Activated CD8-positive, alpha-beta memory T cell treated with anti-CD3 and anti-CD28 coated beads for 1 hour (primary cell): ENCODE measurements at regions not wholly inside any gene's neighbourhood (a gene's known extent, or its start where the extent isn't known, plus 50 kb on each side); places are given as distances from the start of the nearest gene placed in this dataset.

Source experiments
- DNase-seq, 2 donors: peaks; one replicate each; pipeline ENCODE4 v3.0.0-alpha.2; 2020; ENCODE audit warnings: low read depth in 1 of 2; ENCODE audit errors: extremely low read depth in 1 of 2

DNA sequence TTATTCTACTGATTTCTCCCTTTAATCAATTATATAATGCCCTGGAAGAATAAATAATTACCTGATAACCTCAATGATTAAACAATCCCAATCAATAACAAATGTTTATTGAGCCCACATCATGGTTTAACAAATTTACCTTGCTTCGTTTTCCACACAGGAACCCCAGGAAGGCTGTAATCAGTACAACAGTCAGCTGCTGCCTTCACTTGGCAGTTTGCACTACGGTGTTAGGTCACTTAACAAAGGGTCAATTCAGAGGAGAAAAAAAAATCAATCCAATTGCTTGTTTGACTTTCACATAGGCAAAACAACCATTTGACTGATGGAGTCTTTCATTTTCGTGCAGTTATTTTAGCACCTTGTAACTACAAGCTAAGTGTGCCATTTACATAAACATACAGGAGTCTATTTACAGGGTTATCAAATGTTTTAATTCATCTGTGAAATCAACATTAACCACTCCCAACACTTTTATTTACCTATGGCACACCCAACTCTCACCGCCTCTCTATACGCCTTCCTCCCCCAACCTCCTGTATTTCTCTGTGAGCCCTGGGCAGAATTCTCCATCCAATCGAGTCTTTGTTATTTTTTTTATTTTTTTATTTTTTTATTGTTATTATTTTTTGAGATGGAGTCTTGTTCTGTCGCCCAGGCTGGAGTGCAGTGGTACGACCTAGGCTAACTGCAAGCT is 140.4 kb upstream of the TAB2 start:
- DNase-seq = no peak

DNA sequence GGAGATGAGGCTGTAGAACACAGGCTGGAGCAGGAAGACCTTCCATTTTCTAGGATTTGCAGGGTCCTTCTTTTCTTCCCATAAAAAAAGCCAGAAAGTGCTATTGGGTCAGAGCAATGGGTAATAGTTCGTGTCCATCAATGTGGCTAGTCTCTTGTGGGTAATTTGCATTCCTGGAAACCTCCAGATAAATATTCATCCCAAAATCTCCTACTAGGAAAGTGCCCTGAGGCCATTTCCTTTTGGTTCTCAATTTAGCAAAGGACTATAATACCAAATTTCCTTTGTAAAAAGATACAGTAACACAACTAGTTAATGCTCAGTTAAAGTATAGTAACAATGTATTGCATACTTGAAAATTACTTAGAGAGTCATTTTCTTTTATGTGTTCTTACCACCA is 138.1 kb upstream of the TAB2 start:
- DNase-seq = no peak

DNA sequence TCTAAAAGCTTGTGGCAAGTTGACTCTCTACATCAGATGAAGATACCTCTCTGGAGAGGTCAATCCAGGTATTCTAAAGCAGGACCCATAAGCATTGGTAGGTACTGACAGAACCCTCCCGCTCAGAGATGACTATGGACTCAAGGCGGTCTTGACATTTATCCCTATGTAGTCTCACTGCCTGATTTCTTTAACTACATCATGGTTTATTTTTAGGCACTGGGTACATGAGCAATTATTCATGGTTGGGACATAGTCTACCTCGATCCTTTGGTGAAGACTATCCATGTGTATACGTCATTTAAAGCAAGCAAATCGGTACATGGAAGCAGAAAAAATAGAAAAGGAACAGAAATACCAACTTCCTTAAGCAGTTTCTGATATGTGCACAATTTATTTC is 136.2 kb upstream of the TAB2 start:
- DNase-seq = no peak

DNA sequence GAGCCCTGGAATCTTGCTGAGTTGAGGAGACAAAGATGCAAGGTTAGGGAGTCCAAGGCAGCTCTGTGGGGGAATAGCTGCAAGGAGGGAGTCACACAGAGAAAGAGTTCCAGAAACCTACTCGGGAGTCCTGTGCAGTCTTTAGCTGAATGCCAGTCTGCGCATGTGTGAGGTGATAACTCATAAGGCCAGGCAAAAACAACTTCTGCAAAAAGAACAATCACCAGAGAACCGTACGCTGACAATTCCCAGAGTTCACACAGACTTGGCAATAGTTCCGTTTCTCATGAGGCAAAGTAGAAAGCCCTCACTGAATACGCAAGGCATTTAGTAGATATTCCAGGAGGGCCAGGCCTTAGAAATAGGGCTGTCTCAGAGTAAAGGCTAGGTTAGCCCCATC is 135.2 kb upstream of the TAB2 start:
- no peak for DNase-seq

DNA sequence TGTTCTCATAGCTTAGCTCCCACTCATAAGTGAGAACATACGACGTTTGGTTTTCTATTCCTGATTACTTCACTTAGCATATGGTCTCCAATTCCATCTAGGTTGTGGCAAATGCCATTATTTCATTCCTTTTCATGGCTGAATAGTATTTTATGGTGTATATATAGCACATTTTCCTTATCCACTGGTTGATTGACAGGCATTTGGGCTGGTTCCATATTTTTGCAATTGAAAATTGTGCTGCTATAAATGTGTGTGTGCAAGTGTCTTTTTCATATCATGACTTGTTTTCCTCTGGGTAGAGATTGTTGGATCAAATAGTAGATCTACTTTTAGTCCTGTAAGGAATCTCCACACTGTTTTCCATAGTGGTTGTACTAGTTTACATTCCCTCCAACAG is 133.0 kb upstream of the TAB2 start:
- DNase-seq = no peak

DNA sequence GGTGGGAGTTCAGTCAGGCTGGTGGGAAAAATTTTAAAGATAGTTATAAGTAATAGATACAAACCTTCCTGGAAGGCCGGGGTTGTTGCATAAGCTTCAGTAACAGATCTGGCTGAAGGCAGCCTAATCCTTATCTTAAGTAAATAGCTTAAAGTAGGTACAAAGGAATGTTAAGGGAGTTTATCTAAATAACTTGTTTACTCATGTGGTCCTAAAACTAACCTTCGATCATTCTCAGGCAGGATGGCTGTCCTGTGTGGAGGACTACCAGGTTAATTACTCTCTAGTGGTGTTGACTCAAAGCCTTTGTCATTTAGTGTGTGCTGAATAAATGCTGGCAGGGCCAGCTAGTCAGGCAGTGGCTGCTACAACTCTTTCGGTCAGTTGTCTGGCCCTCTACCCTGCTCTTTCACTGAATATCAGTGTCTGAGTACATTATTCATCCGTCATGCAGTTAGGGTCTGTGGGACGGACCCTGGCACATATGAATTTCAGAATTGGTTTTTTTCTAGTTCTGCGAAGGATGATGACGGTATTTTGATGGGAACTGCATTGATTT is 131.6 kb upstream of the TAB2 start:
- no peak for DNase-seq

DNA sequence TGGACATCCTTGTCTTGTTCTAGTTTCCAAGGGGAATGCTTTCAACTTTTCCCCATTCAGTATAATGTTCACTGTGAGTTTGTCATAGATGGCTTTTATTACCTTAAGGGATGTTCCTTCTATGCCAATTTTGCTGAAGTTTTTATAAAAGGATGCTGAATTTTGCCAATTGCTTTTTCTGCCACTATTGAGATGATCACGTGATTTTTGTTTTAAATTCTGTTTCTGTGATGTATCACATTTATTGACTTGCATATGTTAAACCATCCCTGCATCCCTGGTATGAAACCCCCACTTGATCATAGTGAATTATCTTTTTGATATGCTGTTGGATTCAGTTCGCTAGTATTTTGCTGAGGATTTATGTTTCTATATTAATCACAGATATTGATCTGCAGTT is 130.6 kb upstream of the TAB2 start:
- DNase-seq = no peak

DNA sequence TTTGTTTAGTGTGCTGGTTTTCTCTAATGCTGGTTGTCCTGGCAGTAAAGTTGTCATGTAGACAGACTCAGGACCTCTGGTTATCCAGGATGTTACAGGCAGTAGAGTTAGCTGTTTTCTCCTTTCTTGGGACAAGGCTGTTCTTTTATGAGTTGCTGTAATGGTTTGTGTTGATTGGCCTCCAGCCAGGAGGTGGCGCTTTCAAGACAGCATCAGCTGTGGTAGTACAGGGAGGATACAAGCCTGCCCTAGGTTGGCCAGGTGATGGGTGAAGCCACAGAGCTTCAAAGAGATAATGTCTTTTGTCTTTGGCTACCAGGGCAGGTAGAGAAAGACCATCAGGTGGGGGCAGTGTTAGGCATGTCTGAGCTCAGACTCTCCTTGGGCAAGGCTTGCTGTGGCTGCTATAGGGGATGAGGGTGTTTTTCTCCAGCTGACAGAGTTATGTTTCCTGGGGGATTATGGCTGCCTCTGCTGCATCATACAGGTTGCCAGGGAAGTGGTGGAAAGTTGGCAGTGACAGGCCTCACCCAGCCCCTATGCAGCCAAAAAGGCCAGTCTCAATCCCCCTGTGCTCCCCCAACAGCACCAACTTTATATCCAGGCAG is 127.2 kb upstream of the TAB2 start:
- no peak for DNase-seq

DNA sequence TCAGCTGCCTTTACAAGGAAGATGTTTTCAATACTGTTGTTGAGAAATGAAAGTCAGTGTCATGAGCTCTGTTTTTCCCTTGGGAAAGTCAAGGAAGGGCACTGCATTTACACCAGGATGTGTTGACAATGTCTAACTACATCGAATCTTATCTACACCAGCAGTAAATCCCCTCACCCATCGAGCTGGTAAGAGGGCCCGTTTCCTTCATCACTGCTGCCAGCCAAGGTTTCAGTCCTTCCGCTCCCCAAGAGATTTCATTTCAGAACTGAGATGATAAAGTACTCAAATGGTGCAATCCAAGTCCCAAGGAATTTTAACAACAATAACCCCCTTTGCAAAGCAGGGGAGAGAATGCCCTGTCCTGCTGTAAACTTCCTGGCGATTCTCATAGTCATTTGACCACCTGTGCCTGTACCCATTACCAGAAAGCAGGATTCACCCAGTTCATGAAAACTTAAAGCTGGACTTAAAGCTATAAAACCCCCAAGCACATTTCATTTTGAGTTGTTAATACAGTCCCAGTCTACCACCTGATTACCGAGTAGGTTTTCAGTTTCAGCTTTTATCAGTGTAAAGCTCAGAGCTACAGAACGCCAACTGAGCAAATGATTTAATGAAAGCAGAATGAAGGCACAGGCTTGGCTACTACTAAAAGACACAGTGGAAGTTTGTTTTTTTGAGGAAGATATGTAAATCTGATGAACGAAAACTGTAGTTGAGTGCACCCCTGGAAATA is 122.5 kb upstream of the TAB2 start:
- no peak for DNase-seq

DNA sequence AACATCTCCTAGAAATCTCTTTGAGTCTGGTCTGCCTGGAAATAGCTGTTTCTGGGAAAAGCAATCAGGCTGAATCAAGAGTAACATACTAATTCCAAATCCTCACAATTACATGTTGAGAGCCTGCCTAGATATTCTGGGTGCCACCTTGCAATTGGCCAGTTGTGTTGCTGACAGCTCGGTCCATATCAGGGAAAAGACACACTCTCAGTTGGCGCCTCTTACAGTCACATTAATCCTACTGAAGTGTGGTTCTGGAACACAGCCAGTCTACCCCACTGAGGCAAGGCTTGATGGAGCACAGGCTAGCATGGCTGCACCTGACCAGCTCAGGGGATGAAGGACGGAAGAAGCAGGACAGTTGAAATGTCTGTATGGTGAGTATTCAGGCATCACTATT is 121.4 kb upstream of the TAB2 start:
- DNase-seq = no peak

DNA sequence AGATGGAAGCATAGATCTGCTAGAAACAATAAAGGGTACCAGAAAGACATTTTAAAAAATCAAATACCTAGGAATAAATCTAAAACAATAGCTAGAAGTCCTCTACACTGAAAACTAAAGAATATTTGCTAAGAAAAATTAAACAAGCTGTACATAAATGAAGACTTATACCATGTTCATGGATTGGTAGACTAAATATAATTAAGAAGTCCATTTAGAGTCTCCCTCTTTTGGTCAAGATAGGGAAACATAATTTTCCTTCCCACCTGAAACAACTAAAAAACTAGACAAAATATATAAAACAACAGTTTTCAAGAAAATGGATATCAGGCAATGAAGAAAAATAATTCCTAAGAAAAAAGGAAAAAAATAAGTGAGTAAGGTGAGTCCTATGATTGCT is 120.0 kb upstream of the TAB2 start:
- DNase-seq = no peak

DNA sequence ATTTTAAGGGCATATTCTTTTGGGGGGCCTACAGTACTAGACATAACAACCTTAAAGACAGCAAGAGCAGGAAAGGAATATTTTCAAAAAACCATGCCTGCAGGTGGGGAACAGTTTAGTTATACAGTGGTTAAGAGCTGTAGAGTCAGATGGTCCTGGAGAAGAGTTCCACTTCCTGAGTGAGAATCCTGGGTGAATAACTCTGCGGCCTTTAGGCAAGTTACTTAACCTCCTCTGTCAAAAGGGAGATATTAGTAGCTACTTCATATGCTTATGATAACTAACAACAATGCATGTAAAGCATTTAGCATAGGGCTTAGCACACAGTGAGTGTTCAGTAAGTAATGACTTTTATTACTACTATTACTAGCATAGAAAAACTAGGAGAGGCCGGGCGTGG is 119.2 kb upstream of the TAB2 start:
- no peak for DNase-seq

DNA sequence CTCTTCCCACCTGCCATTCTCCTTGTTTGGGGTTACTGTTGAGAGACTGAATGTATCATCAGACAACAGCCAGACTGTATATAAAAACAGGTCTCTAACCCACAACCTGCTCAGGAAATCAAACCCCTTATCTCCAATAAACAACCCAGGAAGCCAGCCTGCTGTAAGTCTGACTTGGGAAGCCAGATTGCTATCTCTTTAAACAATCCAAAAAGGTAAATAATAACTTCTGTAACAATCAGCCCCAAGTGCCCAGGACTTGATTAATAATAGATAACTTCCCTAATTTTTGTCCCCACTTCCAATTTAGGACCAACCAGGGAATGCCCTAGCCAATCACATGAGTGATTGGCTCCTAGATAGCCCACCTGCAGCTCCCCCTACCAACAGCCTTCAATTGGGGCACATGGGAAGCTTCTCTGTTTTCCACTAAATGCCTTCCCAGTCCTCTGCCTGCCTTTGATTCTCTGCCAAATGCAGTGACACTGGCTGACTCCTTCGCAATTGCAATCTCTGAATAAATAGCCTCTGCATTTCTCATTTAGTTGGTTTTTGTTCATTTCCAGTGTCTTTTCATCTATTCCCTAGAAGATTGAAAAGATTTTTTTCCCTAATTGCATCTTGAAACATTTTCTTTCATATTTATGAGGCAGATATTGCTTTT is 117.1 kb upstream of the TAB2 start:
- DNase-seq = no peak

DNA sequence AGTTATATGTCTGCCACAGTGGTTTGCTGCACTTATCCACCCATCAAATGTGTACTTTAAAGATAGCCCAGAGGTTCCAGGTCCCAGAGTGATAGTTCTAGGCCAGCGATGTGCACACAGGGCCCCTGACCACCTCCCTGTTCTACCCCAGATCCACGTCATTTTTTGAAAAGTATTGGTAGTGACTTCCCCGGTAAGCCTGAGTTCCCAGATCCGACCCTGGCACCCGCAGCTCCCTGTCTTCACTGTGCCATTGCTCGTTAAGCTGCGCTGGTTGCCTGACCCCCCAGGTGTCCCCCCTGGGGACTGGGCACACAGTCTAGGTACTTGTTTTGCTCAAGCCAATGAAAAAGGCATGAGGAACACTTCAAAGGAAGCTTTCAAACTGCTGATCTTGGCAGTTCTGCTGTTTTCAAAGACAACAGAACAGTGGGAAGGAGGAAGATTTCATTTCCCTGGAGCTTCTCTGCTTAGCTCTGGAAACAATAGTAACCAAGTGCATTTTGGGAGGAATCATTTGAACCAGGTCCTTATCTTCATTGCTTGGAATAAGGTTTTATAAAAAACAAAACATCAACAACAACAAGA is 116.3 kb upstream of the TAB2 start:
- no peak for DNase-seq

DNA sequence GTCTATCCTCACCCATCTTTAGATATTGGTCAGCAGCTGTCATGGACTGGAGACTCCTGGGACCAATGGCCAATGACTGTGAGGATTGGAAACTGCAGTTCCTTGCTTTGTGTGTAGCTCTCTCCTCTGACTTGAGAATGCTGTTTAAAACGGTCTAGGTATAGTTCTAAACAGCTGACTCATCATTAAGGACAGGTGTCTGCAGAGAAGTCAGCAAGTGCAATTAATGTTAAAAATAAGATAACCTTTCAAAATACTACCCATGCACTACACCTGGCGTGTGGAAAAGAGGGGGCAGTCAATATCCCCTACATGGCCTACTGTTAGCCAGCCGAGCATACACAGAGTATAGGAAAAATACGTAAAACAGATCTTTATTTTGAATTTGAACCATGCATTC is 115.4 kb upstream of the TAB2 start:
- DNase-seq = no peak

DNA sequence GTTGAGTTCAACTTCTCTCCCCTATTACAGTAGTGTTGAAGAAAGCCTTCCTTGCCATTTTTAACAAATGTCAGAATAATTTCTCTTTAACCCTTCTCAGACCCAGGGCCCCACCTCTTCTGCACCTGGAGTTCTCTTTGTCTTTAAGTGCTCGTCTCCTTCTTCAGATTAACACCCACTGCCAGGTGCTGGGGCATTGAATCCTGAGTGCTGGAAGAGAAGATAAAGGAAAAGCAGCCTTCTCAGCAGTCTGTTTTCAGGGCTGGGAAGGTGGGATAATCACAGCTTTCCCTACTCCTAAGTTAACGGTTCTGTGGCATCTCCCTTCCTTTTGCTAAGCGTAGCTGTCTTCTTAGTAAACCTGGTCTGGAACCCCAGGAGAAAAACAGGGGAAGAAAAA is 114.6 kb upstream of the TAB2 start:
- no peak for DNase-seq

DNA sequence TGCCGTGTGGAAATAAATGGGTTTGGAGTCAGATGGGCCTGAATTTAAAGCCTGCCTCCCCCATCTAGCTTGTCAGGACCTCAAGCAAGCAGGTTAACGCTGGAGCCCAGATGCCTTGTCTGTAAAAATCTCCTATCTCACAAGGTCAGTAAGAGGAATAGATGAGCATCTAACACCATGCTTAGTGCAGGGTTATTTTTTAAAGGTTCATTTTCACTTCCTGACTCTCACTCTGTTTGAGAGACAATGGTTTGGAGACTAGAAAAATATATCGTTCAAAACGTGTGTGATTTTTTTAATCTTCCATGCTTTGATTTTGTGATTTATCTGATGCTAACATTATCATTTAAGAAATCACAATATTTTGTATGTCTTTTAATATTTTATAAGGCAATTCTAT is 114.0 kb upstream of the TAB2 start:
- DNase-seq = no peak

DNA sequence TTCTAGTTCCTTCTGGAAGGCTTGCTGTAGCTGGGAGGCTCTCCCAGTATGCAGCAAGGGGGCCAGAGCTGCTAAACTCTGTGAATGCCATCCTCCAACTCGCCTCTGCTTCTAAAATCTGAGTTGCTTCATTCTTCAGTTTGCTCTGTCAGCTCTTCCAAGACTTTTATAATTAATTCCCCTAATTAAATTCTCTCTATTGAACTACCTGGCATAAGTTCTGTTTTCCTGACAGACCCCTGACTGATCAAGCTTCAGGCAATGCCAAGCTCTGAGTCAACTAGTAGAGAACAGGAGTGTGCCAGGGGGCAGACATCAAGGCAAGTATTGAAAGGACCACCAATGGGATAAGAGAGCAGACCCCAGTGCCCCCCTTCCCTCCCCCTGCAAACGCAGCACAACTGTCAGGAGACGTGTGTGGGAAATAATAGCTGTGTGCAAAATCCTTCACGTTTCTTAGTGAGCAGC is 109.3 kb upstream of the TAB2 start:
- no peak for DNase-seq

DNA sequence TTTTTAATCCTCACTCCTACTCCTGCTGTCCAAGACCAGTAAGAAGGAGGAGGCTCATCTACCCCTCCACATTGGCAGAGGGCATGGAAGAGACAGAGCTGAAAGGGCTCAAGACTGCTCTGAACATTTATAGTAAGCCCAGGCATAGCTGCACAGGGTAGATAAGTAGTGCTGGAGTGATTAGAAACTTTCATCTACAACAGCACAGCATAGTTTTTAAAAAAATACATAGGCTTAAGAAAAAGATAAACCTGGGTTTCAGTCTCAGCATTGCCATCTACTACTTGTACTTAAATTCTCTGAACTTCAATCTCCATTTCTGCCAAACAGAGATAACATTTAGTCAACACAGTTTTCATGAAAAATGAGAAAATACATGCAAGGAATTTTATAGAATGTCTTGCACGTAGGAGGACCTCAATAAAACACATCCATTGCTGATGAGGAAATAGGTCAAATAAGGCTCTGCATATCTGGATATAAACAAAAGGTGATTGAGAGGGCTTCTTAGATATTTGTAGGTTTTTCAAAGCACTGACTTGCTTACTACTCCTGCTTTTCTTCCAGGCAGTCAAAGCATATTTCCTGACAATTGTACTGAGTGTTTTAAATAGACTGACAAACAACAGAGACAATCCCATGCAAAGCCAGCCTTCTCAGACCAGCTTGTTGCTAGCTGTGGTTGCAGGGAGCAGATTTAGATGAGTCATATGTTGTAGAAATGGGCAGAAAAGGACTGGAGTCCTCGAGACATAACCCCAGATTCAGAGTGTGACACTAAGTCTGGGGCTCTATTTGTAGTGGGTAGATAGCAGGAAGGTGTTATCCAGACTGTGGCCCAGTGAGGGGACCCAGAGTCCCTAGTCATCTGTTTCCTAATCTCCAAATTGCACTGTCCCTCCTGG is 107.4 kb upstream of the TAB2 start:
- DNase-seq = no peak

DNA sequence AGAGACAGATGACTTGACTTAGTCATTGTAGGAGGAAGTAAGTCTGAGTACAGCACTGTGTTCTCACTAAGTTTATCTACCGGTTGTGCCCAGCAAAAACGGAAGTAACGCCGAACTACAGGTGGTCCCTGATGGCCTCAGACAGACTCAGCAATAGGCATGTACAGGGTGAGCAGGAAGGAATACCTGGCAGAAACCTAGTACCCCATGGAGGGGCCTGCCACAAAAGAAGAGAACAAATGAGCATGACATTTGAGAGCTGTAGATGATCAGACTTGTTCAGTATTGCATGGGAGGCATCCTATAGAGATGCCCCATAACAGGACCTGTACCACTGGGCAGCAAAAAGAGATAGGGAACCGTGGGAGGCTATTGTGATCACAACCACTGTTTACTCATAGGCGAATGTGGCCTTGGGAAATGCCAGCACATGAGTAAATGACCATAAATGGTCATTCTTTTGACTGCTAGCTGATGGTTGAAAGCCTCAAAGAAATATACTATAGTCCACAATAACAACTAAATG is 106.4 kb upstream of the TAB2 start:
- no peak for DNase-seq
